ENCODE measurements at regions not wholly inside any gene's neighbourhood (a gene's known extent, or its start where the extent isn't known, plus 50 kb on each side); places are given as distances from the start of the nearest gene placed in this dataset.

GRCh38 chr2:64846177-64846576 lies 143.0 kb upstream of the SLC1A4 start:
- Histone ChIP-seq H3K4me1 (peaks cover 4% of the 10 kb centered on the region), H2AFZ (no peak overlapping the region), H3K36me3 (ENCODE audit: control insufficient read depth, insufficient read depth, low read length) (no peaks in the 10 kb centered on the region), H3K4me2 (ENCODE audit: low read length) (no peak overlapping the region), H3K9me3 (ENCODE audit: control insufficient read depth, low read length) (no peaks in the 10 kb centered on the region), H3K79me2 (no peaks in the 10 kb centered on the region), H3K9ac (no peak overlapping the region), H3K27me3 (ENCODE audit: control insufficient read depth, insufficient read depth, low read length) (no peaks in the 10 kb centered on the region), H3K4me3 (ENCODE audit: low read depth, low read length) (no peak overlapping the region), H3K27ac (no peak overlapping the region)
- no peak for TF ChIP-seq CTCF (IDR thresholded peaks at IDR 0.05)

- H3K36me3 ChIP-seq (ENCODE audit: control insufficient read depth, insufficient read depth, low read length) = no peaks in the 10 kb centered on the region
- H3K27ac ChIP-seq = no peak overlapping the region
- no peaks in the 10 kb centered on the region for H3K27me3 ChIP-seq (ENCODE audit: control insufficient read depth, insufficient read depth, low read length)
- no peak overlapping the region for H3K4me2 ChIP-seq (ENCODE audit: low read length)
- H3K79me2 ChIP-seq = no peaks in the 10 kb centered on the region
- H2AFZ ChIP-seq = no peak overlapping the region
- H3K4me3 ChIP-seq (ENCODE audit: low read depth, low read length) = no peak overlapping the region
- H3K9ac ChIP-seq = no peak overlapping the region
- H3K9me3 ChIP-seq (ENCODE audit: control insufficient read depth, low read length) = no peaks in the 10 kb centered on the region
- TF ChIP-seq CTCF (IDR thresholded peaks at IDR 0.05) = no peak
- peaks cover 4% of the 10 kb centered on the region for H3K4me1 ChIP-seq
These were observed 141.3 kb upstream of the SLC1A4 start for GRCh38 chr2:64847930-64848329.

GRCh38 chr2:64848363-64848762 lies 140.8 kb upstream of the SLC1A4 start:
- Histone ChIP-seq H3K79me2 (no peaks in the 10 kb centered on the region), H3K9ac (no peak overlapping the region), H3K27me3 (ENCODE audit: control insufficient read depth, insufficient read depth, low read length) (no peaks in the 10 kb centered on the region), H3K36me3 (ENCODE audit: control insufficient read depth, insufficient read depth, low read length) (no peaks in the 10 kb centered on the region), H3K9me3 (ENCODE audit: control insufficient read depth, low read length) (no peaks in the 10 kb centered on the region), H3K27ac (no peak overlapping the region), H3K4me1 (peaks cover 4% of the 10 kb centered on the region), H2AFZ (peak overlapping the region; percentile 20), H3K4me3 (ENCODE audit: low read depth, low read length) (no peak overlapping the region), H3K4me2 (ENCODE audit: low read length) (no peak overlapping the region)
- no peak for TF ChIP-seq CTCF (IDR thresholded peaks at IDR 0.05)

GRCh38 chr2:64848945-64849344 lies 140.3 kb upstream of the SLC1A4 start:
- no peak overlapping the region for H3K4me2 ChIP-seq (ENCODE audit: low read length)
- no peak overlapping the region for H3K4me3 ChIP-seq (ENCODE audit: low read depth, low read length)
- peaks cover 4% of the 10 kb centered on the region for H3K4me1 ChIP-seq
- H3K36me3 ChIP-seq (ENCODE audit: control insufficient read depth, insufficient read depth, low read length) = no peaks in the 10 kb centered on the region
- no peaks in the 10 kb centered on the region for H3K27me3 ChIP-seq (ENCODE audit: control insufficient read depth, insufficient read depth, low read length)
- TF ChIP-seq CTCF (IDR thresholded peaks at IDR 0.05) = no peak
- H3K9me3 ChIP-seq (ENCODE audit: control insufficient read depth, low read length) = no peaks in the 10 kb centered on the region
- H3K27ac ChIP-seq = no peak overlapping the region
- no peaks in the 10 kb centered on the region for H3K79me2 ChIP-seq
- no peak overlapping the region for H2AFZ ChIP-seq
- H3K9ac ChIP-seq = no peak overlapping the region

- no peaks in the 10 kb centered on the region for H3K27me3 ChIP-seq (ENCODE audit: control insufficient read depth, insufficient read depth, low read length)
These were observed 138.6 kb upstream of the SLC1A4 start for GRCh38 chr2:64850642-64851041.

More at GRCh38 chr2:64850642-64851041, 138.6 kb upstream of the SLC1A4 start:
- Histone ChIP-seq H3K9ac (no peak overlapping the region), H3K79me2 (no peaks in the 10 kb centered on the region), H3K36me3 (ENCODE audit: control insufficient read depth, insufficient read depth, low read length) (no peaks in the 10 kb centered on the region), H3K4me1 (peaks cover 4% of the 10 kb centered on the region), H2AFZ (no peak overlapping the region), H3K4me3 (ENCODE audit: low read depth, low read length) (no peak overlapping the region), H3K4me2 (ENCODE audit: low read length) (no peak overlapping the region), H3K27ac (no peak overlapping the region), H3K9me3 (ENCODE audit: control insufficient read depth, low read length) (no peaks in the 10 kb centered on the region)
- no peak for TF ChIP-seq CTCF (IDR thresholded peaks at IDR 0.05)
